Fibroblast of gingiva (primary cell): ENCODE measurements at regions not wholly inside any gene's neighbourhood (a gene's known extent, or its start where the extent isn't known, plus 50 kb on each side); places are given as distances from the start of the nearest gene placed in this dataset.
"Not testable (repeated sequence)": the region's sequence is repeated elsewhere in the genome, so short reads cannot be mapped to it uniquely, and the experiment has no call there.

Experiments
- DNase-seq: peaks from one replicate; pipeline ENCODE4 v3.0.0-alpha.2; 2011; ENCODE audit warnings: low read depth

DNA sequence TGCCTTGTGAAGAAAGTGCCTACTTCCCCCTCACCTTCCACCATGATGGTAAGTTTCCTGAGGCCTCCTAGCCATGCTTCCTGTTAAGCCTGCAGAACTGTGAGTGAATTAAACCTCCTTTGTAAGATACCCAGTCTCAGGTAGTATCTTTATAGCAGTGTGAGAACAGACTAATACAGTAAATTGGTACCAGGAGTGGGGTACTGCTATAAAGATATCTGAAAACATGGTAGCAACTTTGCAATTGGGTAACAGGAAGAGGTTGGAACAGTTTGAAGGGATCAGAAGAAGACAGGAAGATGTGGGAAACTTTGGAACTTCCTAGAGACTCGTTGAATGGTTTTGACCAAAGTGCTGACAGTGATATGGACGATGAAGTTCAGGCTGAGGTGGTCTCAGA is 550.3 kb upstream of the ADAMTS5 start:
- not testable (repeated sequence) for DNase-seq

GRCh38 chr21:27515676-27516075 is 548.8 kb upstream of the ADAMTS5 start:
- no peak for DNase-seq

DNA sequence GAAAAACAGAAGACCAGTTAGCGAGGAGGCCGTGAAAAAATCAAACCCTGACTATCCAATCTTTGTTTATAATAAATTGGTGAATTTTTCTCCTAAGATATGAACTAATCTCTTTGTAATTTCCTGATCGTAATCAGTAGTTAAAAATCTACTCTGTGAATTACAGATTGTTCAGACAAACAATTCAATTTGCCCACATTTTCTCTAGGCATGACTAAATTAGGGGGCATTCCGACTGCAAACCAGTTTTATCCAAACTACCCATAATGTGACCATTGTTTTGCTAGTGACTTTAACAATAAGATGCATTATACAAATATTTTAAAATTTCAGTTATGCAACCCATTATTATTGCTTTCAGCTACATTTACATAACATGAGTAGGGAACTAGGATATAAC is 546.9 kb upstream of the ADAMTS5 start:
- no peak for DNase-seq

GRCh38 chr21:27513016-27513415 is 546.1 kb upstream of the ADAMTS5 start:
- DNase-seq = peak; percentile 43

DNA sequence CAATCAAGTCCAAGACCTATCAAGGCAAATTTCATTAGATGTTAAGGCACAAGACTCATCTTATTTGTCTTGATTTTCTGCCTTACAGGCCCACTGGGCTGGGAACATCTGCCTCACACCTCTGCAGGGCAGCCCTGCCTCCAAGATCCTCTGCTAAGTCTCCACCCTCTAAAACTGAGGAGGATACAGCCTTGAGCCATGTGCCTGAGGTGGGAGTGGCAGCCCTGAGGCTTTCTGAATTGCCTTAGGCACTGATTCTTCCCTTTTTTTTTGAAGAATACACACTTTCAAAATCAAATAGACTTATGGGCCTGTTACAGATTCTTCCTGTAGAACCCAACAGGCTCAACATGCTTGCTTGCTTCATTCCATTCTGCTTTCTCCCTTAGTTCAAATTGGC is 544.3 kb upstream of the ADAMTS5 start:
- no peak for DNase-seq

DNA sequence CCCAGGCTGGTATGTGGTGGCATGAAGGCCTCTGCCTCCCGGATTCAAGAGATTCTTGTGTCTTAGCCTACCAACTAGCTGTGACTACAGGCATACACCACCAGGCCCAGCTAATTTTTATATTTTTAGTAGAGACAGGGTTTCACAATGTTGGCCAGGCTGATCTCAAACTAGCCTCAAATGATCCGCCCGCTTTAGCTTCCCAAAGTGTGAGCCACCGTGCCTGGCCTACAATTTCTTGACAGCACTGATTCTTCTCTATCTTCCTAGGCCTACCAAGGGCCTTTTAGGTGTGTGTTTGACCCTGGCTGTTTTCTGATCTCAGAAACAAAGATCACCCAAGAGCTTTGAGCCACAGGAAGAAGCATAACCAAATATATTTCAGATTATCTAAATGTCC is 540.8 kb upstream of the ADAMTS5 start:
- DNase-seq = no peak

DNA sequence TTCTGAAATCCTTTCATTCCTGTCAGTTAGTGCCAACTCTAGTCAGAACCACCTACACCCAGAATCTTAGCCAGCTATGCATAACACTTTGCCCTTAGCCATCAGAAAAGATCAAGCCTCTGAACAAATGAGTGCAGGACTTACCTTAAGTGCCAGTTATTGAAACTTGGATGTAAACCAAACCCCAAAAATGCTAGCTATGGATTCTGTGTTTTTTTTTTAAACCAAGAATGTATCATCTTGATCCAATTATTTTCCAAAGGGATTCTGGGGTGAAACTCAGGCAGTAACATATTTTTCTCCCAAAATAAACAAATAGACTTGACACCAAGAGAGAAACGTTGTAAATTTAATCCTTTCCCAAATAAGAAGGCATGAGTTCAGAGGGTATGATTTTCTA is 538.6 kb upstream of the ADAMTS5 start:
- DNase-seq = peak; percentile 88

GRCh38 chr21:27502801-27503200 is 535.9 kb upstream of the ADAMTS5 start:
- DNase-seq = no peak

- no peak for DNase-seq
Observed at GRCh38 chr21:27498025-27498424, 531.1 kb upstream of the ADAMTS5 start.

DNA sequence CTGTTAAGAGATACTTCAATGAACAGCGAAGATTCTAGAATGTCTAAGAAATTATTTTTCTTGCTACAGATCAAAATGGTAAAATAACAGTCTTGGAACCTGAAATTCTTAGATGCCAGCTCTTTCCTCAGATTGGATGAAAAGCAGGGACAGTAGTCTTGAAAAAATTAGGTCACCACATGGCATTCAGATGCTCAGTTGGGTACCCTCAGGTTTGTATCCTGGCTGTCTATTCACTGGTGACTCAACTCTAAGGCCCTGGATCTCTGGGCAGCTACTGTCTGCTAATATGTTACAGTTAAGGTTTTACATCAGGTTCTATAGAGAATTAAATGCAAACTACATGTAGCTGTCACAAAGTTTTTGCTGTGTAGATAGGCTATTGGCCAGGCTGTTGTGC is 528.9 kb upstream of the ADAMTS5 start:
- no peak for DNase-seq

GRCh38 chr21:27493542-27493941 is 526.7 kb upstream of the ADAMTS5 start:
- DNase-seq = no peak

DNA sequence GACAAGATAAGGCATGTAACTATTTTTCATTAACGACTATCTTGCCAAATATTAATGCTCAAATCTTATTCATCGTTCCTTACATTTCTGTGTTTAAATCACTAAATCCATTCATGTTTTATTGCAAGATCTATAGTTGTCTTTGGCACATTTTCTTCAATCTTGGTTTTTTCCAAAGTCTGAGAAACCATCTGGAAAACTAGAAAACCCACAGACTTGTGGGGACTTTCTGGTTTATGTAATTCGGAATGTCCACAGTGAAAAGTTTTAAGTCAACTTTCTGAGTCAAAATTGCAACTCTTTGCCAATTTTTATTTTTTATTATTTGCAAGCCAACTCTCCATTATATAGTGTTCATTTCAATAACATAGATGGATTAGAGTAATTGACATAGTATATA is 520.8 kb upstream of the ADAMTS5 start:
- DNase-seq = no peak

GRCh38 chr21:27480841-27481261 is 514.0 kb upstream of the ADAMTS5 start:
- peak; percentile 73 for DNase-seq

DNA sequence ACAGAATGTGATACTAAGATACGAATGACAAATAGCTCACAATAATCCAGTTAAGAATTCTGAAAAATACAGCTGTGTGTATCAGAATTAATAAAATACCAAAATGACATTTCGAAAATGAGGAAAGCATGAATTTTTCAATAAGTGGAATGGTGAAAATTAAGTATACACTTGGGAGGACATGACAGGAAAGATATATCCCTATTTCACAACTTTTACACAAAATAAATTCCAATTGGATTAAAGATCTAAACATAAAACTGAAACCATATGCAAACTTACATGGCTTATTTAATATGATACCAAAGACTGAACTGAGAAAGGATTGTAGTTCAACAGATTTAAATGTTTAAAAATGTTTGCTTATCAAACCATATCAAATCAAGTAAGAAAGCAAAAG is 510.4 kb upstream of the ADAMTS5 start:
- DNase-seq = peak; percentile 71

- DNase-seq = peak; percentile 69
Observed at GRCh38 chr21:27476696-27477095, 509.8 kb upstream of the ADAMTS5 start.

- DNase-seq = no peak
Observed at GRCh38 chr21:27475363-27475955, 508.6 kb upstream of the ADAMTS5 start.

DNA sequence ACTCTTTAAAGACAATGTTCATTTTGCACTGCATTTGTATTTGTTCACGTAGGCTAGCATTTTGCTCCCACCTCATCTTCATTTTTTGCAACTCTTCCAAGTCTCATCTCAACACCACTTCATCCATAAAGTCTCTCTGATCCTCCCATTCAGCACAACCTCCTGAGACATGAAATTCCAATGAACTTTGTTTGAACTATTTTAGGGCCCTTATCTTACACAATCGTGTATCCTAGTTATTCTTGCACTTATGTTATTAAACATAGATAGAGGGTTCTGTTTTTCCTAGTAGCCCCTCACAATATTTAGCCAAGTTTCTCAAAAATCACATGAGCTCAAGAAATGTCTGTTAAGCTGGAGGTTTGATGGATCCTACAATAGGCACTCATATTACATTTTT is 500.5 kb upstream of the ADAMTS5 start:
- no peak for DNase-seq

- no peak for DNase-seq
Observed at GRCh38 chr21:27466140-27466539, 499.3 kb upstream of the ADAMTS5 start.

DNA sequence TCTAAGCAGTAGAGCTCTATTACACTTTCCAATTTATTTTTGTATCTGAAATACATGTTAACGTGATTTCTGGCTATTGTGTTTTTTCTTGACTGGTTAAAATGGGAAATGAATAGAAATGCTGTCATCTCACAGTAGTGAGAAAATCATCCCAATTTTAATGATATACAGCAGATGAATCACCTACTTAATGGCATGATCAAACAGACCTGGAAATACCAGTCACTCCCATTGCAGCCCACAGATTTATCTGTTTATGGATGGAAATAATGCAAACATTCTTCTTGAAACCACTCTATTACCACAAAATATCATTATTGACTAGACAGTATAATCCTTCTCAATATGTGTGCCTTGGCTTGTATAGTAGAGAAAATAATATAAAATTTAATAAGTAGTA is 497.8 kb upstream of the ADAMTS5 start:
- DNase-seq = no peak

- DNase-seq = no peak
Observed at GRCh38 chr21:27462726-27463125, 495.8 kb upstream of the ADAMTS5 start.

- no peak for DNase-seq
Observed at GRCh38 chr21:27454234-27454633, 487.3 kb upstream of the ADAMTS5 start.

DNA sequence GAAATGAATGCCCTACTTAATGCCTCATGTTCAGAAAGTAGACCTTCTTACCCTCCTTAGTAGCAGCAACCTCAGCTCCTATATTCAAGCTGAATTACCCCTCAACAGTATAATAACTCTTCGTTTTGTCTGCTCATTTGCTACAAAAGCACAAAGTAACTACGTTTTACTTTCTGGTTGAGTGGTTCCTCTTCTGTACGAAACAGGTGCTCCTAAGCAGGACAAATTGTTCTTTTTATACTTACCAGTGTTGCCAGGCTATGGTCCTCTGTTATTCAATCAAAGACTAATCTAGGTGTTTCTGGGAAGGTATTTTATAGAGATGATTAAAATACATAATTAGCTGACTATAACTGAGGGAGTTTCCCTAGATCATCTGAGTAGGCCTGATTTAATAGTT is 484.2 kb upstream of the ADAMTS5 start:
- no peak for DNase-seq

DNA sequence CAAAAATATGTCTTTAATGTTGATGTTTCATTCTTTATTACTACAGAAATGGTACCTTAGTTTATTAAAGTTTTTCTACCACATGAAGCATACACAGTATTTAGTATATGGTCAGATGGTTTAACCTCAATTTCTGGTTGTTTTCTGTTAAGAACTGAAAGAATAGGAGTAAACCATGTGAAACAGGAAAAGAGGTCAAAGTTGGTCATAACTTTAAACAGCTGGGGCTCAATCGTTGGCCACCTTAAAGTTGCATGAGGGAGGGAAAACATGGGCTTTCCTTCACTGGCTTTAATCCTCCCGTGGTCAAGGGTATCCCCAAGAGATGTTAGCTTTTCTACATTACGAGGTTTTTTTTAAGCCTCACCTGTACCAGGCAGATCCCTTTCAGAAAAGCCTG is 483.3 kb upstream of the ADAMTS5 start:
- DNase-seq = no peak

GRCh38 chr21:27448960-27449359 is 482.1 kb upstream of the ADAMTS5 start:
- no peak for DNase-seq

DNA sequence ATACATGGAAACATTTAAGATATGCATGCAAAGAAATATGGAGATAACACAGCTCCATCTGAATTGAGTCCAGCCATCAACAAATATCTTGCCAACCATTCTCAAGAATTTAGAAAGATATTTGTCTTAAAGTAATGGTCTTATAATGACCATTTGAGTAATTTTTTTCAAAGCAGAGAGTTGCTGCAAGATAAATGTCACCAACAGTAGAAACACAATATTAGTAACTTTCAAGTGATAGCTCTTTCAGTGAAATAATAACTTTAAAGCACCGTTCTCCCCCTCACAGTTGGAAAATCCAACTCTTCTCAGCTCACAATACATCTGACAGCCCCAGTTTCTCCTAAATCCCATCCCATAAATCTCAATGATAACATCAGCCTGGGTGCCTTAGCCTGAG is 481.0 kb upstream of the ADAMTS5 start:
- no peak for DNase-seq
